OCI-LY3 (cell line): ENCODE measurements at regions not wholly inside any gene's neighbourhood (a gene's known extent, or its start where the extent isn't known, plus 50 kb on each side); places are given as distances from the start of the nearest gene placed in this dataset.

ENCODE experiments used
- H2AFZ ChIP-seq: fragments of 200-600, 300-600 bp; shearing (Covaris generic); 2 replicates; pipeline ENCODE4 v1.6.0; 2014; ENCODE audit warnings: antibody characterized with exemption, low read depth, low read length
- H3K27ac ChIP-seq: fragments of 200-600, 300-600 bp; sonication (generic); 2 replicates; pipeline ENCODE4 v1.5.1; 2014; ENCODE audit warnings: mild to moderate bottlenecking, low read length, moderate library complexity, mixed read lengths
- H3K27me3 ChIP-seq: fragments of 200-600, 300-600 bp; sonication (generic); 2 replicates; pipeline ENCODE4 v1.6.1; 2014; ENCODE audit warnings: low read depth, low read length, mixed read lengths
- H3K36me3 ChIP-seq: fragments of 200-600, 300-600 bp; sonication (generic); replicated peaks from 2 replicates; pipeline ENCODE3; 2014; ENCODE audit warnings: low read depth, low read length, mixed read lengths
- H3K4me1 ChIP-seq: fragments of 300-600, 200-600 bp; sonication (generic); 2 replicates; pipeline ENCODE4 v1.6.1; 2014; ENCODE audit warnings: low read length, mixed read lengths
- H3K4me2 ChIP-seq: fragments of 200-600, 300-600 bp; sonication (generic); 2 replicates; pipeline ENCODE4 v1.6.1; 2014; ENCODE audit warnings: low read length, mixed read lengths
- H3K4me3 ChIP-seq: fragments of 300-600, 200-600 bp; sonication (generic); 2 replicates; pipeline ENCODE4 v1.5.1; 2014; ENCODE audit warnings: antibody characterized with exemption, mild to moderate bottlenecking, low read length, moderate library complexity
- H3K79me2 ChIP-seq: fragments of 300-600, 200-600 bp; shearing (Covaris generic); 2 replicates; pipeline ENCODE4 v1.6.1; 2014; ENCODE audit warnings: mild to moderate bottlenecking, low read length, mixed read lengths
- H3K9ac ChIP-seq: fragments of 300-600, 200-600 bp; shearing (Covaris generic); 2 replicates; pipeline ENCODE4 v1.6.0; 2014; ENCODE audit warnings: mild to moderate bottlenecking, low read length, moderate library complexity
- H3K9me3 ChIP-seq: fragments of 200-600, 300-600 bp; shearing (Covaris generic); 2 replicates; pipeline ENCODE4 v1.6.1; 2014; ENCODE audit warnings: low read length, mixed read lengths; ENCODE audit not compliant: insufficient read depth
- H4K20me1 ChIP-seq: fragments of 200-600, 300-600 bp; sonication (generic); 2 replicates; pipeline ENCODE4 v1.6.1; 2016; ENCODE audit warnings: low read length, mixed read lengths; ENCODE audit not compliant: insufficient read depth
- CTCF ChIP-seq: fragments of 200-600, 300-600 bp; sonication (generic); IDR thresholded peaks from 2 replicates; pipeline ENCODE4 v1.5.1; 2014; ENCODE audit warnings: antibody characterized with exemption, low read length, low read depth
- EZH2phosphoT487 ChIP-seq: fragments of 200-600 bp; shearing (Covaris generic); IDR thresholded peaks from 2 replicates; pipeline ENCODE4 v1.6.1; 2018; ENCODE audit warnings: antibody characterized with exemption, mixed run types, low read depth

- no peak overlapping the region for H3K9ac ChIP-seq
- TF ChIP-seq CTCF (no peak), EZH2phosphoT487 (no peak)
These were observed 955.6 kb downstream of the PCDH17 start for GRCh38 chr13:58587183-58587582.

GRCh38 chr13:58592052-58592451, 960.5 kb downstream of the PCDH17 start:
- no peaks in the 10 kb centered on the region for H3K9me3 ChIP-seq
- H4K20me1 ChIP-seq = no peaks in the 10 kb centered on the region
- H3K4me1 ChIP-seq = peaks cover 3% of the 10 kb centered on the region
- H3K36me3 ChIP-seq = no peaks in the 10 kb centered on the region
- no peak overlapping the region for H3K27ac ChIP-seq
- no peak for TF ChIP-seq CTCF
- no peak for TF ChIP-seq EZH2phosphoT487
- H3K9ac ChIP-seq = no peak overlapping the region
- no peaks in the 10 kb centered on the region for H3K27me3 ChIP-seq
- no peaks in the 10 kb centered on the region for H3K79me2 ChIP-seq
- H3K4me3 ChIP-seq = no peak overlapping the region
- H2AFZ ChIP-seq = no peak overlapping the region
- H3K4me2 ChIP-seq = no peak overlapping the region

More at GRCh38 chr13:58587183-58587582, 955.6 kb downstream of the PCDH17 start:
- no peak overlapping the region for H3K27ac ChIP-seq
- H3K4me2 ChIP-seq = no peak overlapping the region
- H2AFZ ChIP-seq = no peak overlapping the region
- H3K9me3 ChIP-seq = no peaks in the 10 kb centered on the region
- no peak overlapping the region for H3K4me3 ChIP-seq
- no peaks in the 10 kb centered on the region for H4K20me1 ChIP-seq
- H3K79me2 ChIP-seq = no peaks in the 10 kb centered on the region
- H3K27me3 ChIP-seq = no peaks in the 10 kb centered on the region
- H3K4me1 ChIP-seq = peaks cover 5% of the 10 kb centered on the region
- H3K36me3 ChIP-seq = no peaks in the 10 kb centered on the region

- Histone ChIP-seq H3K27me3 (no peaks in the 10 kb centered on the region), H3K36me3 (no peaks in the 10 kb centered on the region), H4K20me1 (no peaks in the 10 kb centered on the region), H2AFZ (no peak overlapping the region), H3K4me3 (no peak overlapping the region), H3K9me3 (no peaks in the 10 kb centered on the region), H3K79me2 (no peaks in the 10 kb centered on the region), H3K9ac (no peak overlapping the region), H3K4me2 (no peak overlapping the region), H3K27ac (no peak overlapping the region), H3K4me1 (no peaks in the 10 kb centered on the region)
- TF ChIP-seq EZH2phosphoT487 (no peak), CTCF (no peak)
These were observed 961.2 kb downstream of the PCDH17 start for GRCh38 chr13:58592786-58593185.

GRCh38 chr13:58594747-58595600, 963.4 kb downstream of the PCDH17 start:
- no peak for TF ChIP-seq EZH2phosphoT487
- TF ChIP-seq CTCF = no peak
- H3K27ac ChIP-seq = no peak overlapping the region

More at GRCh38 chr13:58594747-58595600, 963.4 kb downstream of the PCDH17 start:
- Histone ChIP-seq H3K4me2 (no peak overlapping the region), H3K9me3 (no peaks in the 10 kb centered on the region), H3K27me3 (no peaks in the 10 kb centered on the region), H3K4me3 (no peak overlapping the region), H2AFZ (no peak overlapping the region), H3K9ac (no peak overlapping the region), H4K20me1 (no peaks in the 10 kb centered on the region), H3K79me2 (no peaks in the 10 kb centered on the region), H3K4me1 (no peaks in the 10 kb centered on the region), H3K36me3 (no peaks in the 10 kb centered on the region)
